OCI-LY1 (cell line): ENCODE measurements at regions not wholly inside any gene's neighbourhood (a gene's known extent, or its start where the extent isn't known, plus 50 kb on each side); places are given as distances from the start of the nearest gene placed in this dataset.

Source experiments
- H2AFZ ChIP-seq: fragments of 200-600 bp; sonication (generic), shearing (Covaris generic); 2 replicates; pipeline ENCODE4 v1.6.0; 2014; ENCODE audit warnings: antibody characterized with exemption, mild to moderate bottlenecking, low read length
- H3F3A ChIP-seq: fragments of 200-600 bp; sonication (generic), shearing (Covaris generic); 2 replicates; pipeline ENCODE4 v1.6.0; 2014; ENCODE audit warnings: mild to moderate bottlenecking, antibody characterized with exemption, low read length, moderate library complexity; ENCODE audit not compliant: insufficient read depth
- H3K27ac ChIP-seq: fragments of 200-600 bp; sonication (generic); 2 replicates; pipeline ENCODE4 v1.5.1; 2014; ENCODE audit warnings: low read length, mixed run types, mild to moderate bottlenecking, low read depth; ENCODE audit not compliant: poor library complexity, severe bottlenecking
- H3K27me3 ChIP-seq: fragments of 200-600 bp; sonication (generic); 2 replicates; pipeline ENCODE4 v1.6.0; 2014; ENCODE audit warnings: antibody characterized with exemption, mild to moderate bottlenecking, low read length, moderate library complexity; ENCODE audit not compliant: insufficient read depth
- H3K36me3 ChIP-seq: fragments of 200-600 bp; sonication (generic); 2 replicates; pipeline ENCODE4 v1.6.1; 2014; ENCODE audit warnings: mild to moderate bottlenecking, antibody characterized with exemption, low read length, moderate library complexity, mixed read lengths; ENCODE audit not compliant: insufficient read depth
- H3K4me1 ChIP-seq: fragments of 200-600 bp; sonication (generic); 2 replicates; pipeline ENCODE4 v1.5.1; 2014; ENCODE audit warnings: mild to moderate bottlenecking, low read length, moderate library complexity; ENCODE audit not compliant: insufficient read depth, severe bottlenecking
- H3K4me2 ChIP-seq: fragments of 200-600 bp; sonication (generic), shearing (Covaris generic); 2 replicates; pipeline ENCODE4 v1.6.1; 2014; ENCODE audit warnings: low read length
- H3K4me3 ChIP-seq: fragments of 200-600 bp; sonication (generic); 2 replicates; pipeline ENCODE4 v1.5.1; 2014; ENCODE audit warnings: low read length, low read depth, mild to moderate bottlenecking, mixed read lengths; ENCODE audit not compliant: poor library complexity, severe bottlenecking
- H3K79me2 ChIP-seq: fragments of 200-600 bp; shearing (Covaris generic); 2 replicates; pipeline ENCODE4 v1.6.1; 2016; ENCODE audit warnings: mixed run types, low read length, mixed read lengths; ENCODE audit not compliant: insufficient read depth
- H3K9ac ChIP-seq: fragments of 200-600 bp; sonication (generic), shearing (Covaris generic); 2 replicates; pipeline ENCODE4 v1.6.1; 2014; ENCODE audit warnings: mild to moderate bottlenecking, low read length, mixed read lengths
- H3K9me2 ChIP-seq: fragments of 200-600 bp; sonication (generic), shearing (Covaris generic); 2 replicates; pipeline ENCODE4 v1.6.1; 2014; ENCODE audit warnings: low read depth, mild to moderate bottlenecking, low read length, mixed read lengths
- H3K9me3 ChIP-seq: fragments of 200-600 bp; shearing (Covaris generic); 2 replicates; pipeline ENCODE4 v1.6.1; 2014; ENCODE audit warnings: low read length, mixed read lengths
- H4K20me1 ChIP-seq: fragments of 200-600 bp; sonication (generic), shearing (Covaris generic); 2 replicates; pipeline ENCODE4 v1.6.0; 2016; ENCODE audit warnings: mild to moderate bottlenecking, low read length; ENCODE audit not compliant: insufficient read depth
- EZH2 ChIP-seq: fragments of 200-600 bp; sonication (generic), shearing (Covaris generic); IDR thresholded peaks from 2 replicates; pipeline ENCODE4 v1.8.0; 2017; ENCODE audit warnings: borderline replicate concordance, mixed run types, mild to moderate bottlenecking, antibody characterized with exemption, low read length, moderate library complexity, mixed read lengths
- TF ChIP-seq, protein P1 (sequence below): fragments of 200-600 bp; sonication (generic), shearing (Covaris generic); IDR thresholded peaks from 2 replicates; pipeline ENCODE4 v1.5.1; 2017; ENCODE audit warnings: mild to moderate bottlenecking, antibody characterized with exemption, low read length, moderate library complexity, mixed read lengths

DNA sequence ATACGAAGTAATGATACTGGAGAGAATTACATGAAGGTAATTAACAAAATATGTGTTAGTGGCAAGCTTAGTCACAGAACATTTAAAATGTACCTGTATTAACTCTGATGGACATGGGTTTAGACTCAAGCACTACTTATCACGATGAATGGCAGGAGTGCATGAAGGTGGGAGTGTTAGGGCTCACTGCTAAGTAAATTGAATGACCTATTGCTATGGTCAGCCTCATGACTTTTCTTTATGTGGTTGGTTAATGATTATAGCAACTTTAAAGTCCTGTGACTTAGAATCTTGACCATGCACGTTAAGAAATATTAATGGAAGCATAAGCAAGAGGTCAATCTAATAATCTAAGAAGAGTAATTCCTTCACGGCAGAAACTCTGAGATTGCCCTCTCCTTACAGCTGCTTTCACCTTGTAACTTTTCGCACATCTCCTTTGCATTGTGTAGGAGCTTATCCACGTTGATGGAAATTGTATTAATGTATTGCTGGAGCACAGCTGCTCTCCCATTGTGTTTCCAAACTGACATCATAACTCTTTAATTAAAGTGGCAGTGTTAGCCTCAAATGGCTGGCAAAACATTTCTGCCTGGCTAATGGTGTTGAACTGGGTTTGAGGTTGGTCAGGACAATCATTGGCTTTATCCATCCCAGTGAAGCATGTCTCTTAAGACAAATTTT, 114.5 kb downstream of the RXFP2 start:
- Histone ChIP-seq H3K79me2 (no peaks in the 10 kb centered on the region), H3K4me1 (no peaks in the 10 kb centered on the region), H3K4me2 (no peak overlapping the region), H3K9ac (no peak overlapping the region), H3K27ac (no peak overlapping the region), H3K9me3 (no peaks in the 10 kb centered on the region), H3K4me3 (no peak overlapping the region), H4K20me1 (no peaks in the 10 kb centered on the region), H3K27me3 (no peaks in the 10 kb centered on the region; the same call in 1 of the 2 replicates), H3F3A (no peaks in the 10 kb centered on the region), H3K36me3 (no peaks in the 10 kb centered on the region), H3K9me2 (no peaks in the 10 kb centered on the region), H2AFZ (no peak overlapping the region)
- no peak for TF ChIP-seq EZH2
- TF ChIP-seq, protein P1, sequence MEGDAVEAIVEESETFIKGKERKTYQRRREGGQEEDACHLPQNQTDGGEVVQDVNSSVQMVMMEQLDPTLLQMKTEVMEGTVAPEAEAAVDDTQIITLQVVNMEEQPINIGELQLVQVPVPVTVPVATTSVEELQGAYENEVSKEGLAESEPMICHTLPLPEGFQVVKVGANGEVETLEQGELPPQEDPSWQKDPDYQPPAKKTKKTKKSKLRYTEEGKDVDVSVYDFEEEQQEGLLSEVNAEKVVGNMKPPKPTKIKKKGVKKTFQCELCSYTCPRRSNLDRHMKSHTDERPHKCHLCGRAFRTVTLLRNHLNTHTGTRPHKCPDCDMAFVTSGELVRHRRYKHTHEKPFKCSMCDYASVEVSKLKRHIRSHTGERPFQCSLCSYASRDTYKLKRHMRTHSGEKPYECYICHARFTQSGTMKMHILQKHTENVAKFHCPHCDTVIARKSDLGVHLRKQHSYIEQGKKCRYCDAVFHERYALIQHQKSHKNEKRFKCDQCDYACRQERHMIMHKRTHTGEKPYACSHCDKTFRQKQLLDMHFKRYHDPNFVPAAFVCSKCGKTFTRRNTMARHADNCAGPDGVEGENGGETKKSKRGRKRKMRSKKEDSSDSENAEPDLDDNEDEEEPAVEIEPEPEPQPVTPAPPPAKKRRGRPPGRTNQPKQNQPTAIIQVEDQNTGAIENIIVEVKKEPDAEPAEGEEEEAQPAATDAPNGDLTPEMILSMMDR = no peak

DNA sequence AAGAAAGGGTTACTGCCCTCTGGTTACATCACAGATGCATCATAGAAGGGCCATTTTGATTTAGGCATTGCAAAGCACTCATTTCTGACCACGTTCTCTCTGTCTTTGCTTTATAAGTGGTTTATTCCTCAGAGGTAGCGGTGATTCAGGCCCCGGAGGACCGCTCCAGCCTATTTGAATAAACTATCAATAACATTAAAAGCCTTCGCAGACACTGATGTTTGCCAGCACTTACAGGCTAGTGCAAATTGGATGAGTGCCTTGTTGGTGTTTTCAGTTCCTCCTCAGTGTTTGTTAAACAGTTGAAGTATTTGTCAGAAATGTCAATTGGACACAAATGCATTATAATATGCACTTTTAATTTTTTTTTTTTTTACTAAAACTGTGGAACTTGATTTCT, 120.2 kb downstream of the RXFP2 start:
- no peaks in the 10 kb centered on the region for H3K36me3 ChIP-seq
- no peaks in the 10 kb centered on the region for H3F3A ChIP-seq
- H3K27ac ChIP-seq = no peak overlapping the region
- H3K9ac ChIP-seq = no peak overlapping the region
- no peak overlapping the region for H2AFZ ChIP-seq
- TF ChIP-seq EZH2 = no peak
- TF ChIP-seq, protein P1 = no peak
- no peak overlapping the region for H3K4me3 ChIP-seq
- no peaks in the 10 kb centered on the region for H3K79me2 ChIP-seq
- H3K4me1 ChIP-seq = no peaks in the 10 kb centered on the region
- H3K4me2 ChIP-seq = no peak overlapping the region
- H3K9me2 ChIP-seq = no peaks in the 10 kb centered on the region
- H3K9me3 ChIP-seq = no peaks in the 10 kb centered on the region
- no peaks in the 10 kb centered on the region; the same call in 1 of the 2 replicates for H3K27me3 ChIP-seq
- no peaks in the 10 kb centered on the region for H4K20me1 ChIP-seq

DNA sequence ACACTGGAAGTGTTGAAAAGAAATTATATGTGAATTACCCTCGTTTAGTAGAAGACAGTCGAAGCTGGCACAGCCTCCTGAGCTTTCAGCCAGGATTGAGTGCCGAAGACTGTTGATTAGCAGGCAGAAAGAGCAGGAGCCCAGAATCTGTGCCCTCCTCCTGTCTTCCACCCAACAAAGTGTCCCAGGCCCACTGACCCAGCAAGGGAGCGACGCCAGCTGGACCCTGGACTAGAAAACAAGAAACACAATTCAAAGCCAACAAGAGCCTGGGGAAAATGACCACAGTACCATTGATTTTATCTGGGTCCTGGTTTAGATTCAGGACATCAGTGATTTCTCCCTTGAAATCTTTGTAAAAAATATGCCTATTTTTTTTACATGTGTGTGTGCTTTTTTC, 120.7 kb downstream of the RXFP2 start:
- no peak overlapping the region for H3K4me3 ChIP-seq
- H4K20me1 ChIP-seq = no peaks in the 10 kb centered on the region
- no peaks in the 10 kb centered on the region for H3K9me3 ChIP-seq
- no peaks in the 10 kb centered on the region for H3K4me1 ChIP-seq
- no peaks in the 10 kb centered on the region for H3F3A ChIP-seq
- no peak overlapping the region for H3K4me2 ChIP-seq
- no peak overlapping the region for H2AFZ ChIP-seq
- H3K36me3 ChIP-seq = no peaks in the 10 kb centered on the region
- H3K9ac ChIP-seq = no peak overlapping the region
- H3K27ac ChIP-seq = no peak overlapping the region
- no peaks in the 10 kb centered on the region for H3K79me2 ChIP-seq
- H3K9me2 ChIP-seq = no peaks in the 10 kb centered on the region
- no peaks in the 10 kb centered on the region; the same call in 1 of the 2 replicates for H3K27me3 ChIP-seq
- TF ChIP-seq, protein P1 = no peak
- no peak for TF ChIP-seq EZH2
